RWPE1 (cell line): ENCODE measurements at regions not wholly inside any gene's neighbourhood (a gene's known extent, or its start where the extent isn't known, plus 50 kb on each side); places are given as distances from the start of the nearest gene placed in this dataset.

Experiments used
- CTCF ChIA-PET: fragments of 350-600 bp; sonication (Branson Sonifier 250); formaldehyde crosslinking; extraction: SDS; loops from one replicate; lab custom pipeline; 2021; lab: Yijun Ruan, JAX
- POLR2A ChIA-PET: fragments of 400-600 bp; formaldehyde crosslinking; extraction: SDS; loops from one replicate; lab custom pipeline; 2020; ENCODE audit warnings: antibody characterized with exemption; ENCODE audit not compliant: low non-redundant PET; lab: Yijun Ruan, JAX
- DNase-seq: peaks from one replicate; pipeline ENCODE4 v3.0.0; 2012; ENCODE audit warnings: low spot score
- H3K27ac ChIP-seq: fragments of 450-650 bp; 2 replicates; pipeline ENCODE4 v1.5.1; 2017
- CTCF ChIP-seq: fragments of 450-650 bp; conservative IDR thresholded peaks from 2 replicates; pipeline ENCODE4 v1.5.1; 2017; ENCODE audit warnings: low read depth, mild to moderate bottlenecking

DNA sequence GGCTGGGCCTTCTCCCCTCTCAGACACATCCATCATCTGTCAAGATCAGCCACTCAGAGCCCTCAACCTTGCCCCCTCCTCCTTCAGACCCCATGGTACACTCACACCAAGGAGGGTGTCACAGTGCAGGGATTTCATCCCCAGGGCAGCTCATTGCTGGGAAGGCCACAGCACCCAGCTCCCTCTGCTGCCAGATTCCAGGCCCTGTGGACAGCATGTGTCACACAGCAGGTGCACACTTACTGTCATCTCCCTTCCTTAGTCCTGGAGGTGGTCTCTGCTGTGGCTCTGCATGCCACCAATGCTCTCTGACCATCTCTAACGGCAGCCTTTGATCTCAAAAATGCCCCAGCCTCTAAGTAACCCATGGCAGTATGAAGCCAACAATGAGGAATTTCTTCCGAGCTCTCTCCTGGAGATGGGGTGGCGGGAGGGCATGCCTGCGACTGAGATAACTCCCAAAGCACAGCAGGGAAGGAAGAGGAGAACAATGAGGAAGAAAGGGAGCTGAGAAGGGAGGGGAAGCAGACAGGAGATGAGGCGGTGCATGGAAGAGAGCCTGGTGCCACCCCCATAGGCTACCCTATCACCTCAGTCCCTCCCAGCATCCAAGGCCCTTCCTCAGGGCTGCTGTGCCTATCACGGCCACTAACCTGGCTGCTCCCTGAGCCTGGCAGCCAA, 101.0 kb downstream of the SINHCAF start:
- ChIA-PET POLR2A (no interaction called here), CTCF (interaction anchor here (0.5 kb wide), 1 partner anchor 259 kb away, joined by 3 read pairs; no protein-coding TSS in a partner anchor)
- H3K27ac ChIP-seq, result no peak overlapping the region
- no peak for DNase-seq
- TF ChIP-seq CTCF, result no peak

DNA sequence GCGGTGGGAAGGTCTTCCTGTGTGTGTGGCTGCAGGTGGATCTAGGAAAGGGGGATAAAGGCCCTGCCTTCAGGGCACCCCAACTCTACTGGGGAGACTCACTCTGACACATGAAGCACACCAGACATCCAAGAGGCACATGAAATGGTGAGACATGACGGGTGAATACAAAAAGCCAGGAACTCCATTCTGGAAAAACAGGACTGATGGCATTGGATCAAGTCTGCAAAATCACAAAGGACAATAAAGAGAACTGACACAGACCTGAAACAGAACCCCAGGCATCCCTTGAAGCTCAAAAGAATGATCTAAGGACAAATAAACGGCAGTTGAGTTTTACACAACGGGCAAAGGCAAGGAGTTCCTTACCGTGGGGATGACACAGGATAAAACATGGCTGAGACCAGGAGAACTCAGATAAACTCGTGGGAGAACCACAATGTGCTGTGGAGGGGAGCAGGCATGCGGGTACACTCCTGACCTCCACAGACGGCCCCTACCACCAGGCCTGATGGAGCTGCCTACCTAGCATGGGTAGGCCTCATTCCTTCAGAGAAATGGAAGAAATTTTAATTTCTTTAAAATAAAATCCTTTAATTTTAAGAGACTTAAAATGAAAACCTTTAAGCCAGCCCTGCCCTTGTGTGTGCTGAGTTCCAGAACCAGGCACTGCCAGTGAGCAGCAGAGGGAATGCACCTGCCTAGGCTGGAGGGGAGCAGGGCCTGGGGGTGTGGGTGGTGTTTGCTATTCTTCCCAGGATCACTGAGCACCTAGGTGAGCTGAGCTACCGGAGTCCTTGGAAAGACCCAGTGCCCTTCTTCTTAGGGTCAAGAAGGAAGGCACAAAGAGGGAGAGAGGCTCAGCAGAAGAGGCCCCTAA, 100.1 kb downstream of the SINHCAF start:
- no peak for TF ChIP-seq CTCF
- no peak overlapping the region for H3K27ac ChIP-seq
- ChIA-PET CTCF (no interaction called here), POLR2A (no interaction called here)
- no peak for DNase-seq

DNA sequence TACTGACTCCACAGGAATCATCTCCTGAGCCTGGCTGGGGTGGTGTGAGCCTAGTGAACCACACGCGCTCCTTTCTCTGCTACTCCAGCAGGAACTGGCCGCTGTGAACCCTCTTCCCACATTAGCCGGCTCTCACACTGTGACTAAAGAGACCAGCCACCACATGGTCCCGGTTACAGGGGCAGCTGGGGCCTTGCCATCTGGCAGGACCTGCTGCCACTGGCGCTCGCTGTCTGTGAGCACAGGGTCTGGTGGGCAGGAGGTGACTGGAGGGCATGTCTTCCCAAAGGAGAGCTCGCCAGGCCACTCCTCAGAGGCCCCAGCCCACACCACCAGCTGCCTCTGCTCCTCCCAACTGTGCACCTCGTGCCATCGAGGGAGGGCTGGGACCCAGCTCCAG, 99.3 kb downstream of the SINHCAF start:
- no peak for TF ChIP-seq CTCF
- DNase-seq, result no peak
- POLR2A ChIA-PET, result no interaction called here
- CTCF ChIA-PET, result no interaction called here
- H3K27ac ChIP-seq, result no peak overlapping the region

- ChIA-PET POLR2A (no interaction called here), CTCF (interaction anchor here (0.9 kb wide), 1 partner anchor 44 kb away, joined by 3 read pairs; no protein-coding TSS in a partner anchor)
- TF ChIP-seq CTCF, result no peak
- no peak for DNase-seq
- no peak overlapping the region for H3K27ac ChIP-seq
Observed at GRCh38 chr12:31227401-31227981, 98.5 kb downstream of the SINHCAF start.

DNA sequence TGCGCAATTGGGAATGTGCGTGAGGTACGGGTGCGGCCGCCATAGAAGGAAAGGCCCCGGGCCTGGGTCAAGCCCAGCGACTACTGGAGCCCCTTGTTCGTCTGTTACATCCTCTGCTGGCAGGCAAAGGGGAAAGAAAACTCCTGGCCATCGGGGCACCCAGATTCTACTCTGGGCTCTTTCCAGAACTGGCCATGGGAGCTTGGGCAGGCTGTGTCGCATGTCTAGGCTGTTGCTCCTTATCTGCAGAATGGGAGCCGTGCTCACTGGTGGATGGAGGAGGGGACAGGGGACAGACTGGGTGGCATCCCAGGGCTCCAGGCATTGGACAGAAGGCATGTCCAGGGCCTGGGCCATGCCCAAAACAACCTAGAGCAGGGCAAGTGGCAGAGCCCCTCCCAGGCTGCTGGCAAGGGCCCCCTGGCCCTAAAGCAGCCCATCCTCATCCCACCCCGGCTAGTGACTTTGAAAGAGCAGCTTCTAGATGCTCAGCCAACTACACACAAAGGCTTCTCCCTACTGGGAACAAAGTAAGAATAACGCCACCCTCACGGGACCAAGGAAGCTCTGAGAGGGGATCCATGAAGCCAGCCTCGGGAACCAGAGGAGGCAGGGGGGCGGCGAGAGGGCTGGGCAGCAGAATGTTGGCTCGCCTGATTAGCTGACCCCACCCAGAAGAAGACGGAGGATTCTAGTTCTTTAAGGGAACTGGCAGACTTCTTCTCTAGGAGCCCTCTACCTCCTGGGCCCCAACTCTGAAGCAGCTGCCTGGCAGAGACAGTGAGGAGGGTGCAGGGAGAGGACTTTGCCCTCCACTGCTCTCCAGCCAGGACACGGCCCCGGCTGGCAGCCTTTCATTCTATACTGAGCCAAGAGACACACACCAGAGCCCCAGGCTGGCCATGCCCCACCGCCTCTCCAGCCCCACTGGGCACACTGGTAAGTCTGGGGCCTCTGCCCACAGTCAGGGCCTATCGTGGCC, 96.8 kb downstream of the SINHCAF start:
- CTCF ChIA-PET, result no interaction called here
- no peak for TF ChIP-seq CTCF

More for the DNA sequence above, 96.8 kb downstream of the SINHCAF start:
- H3K27ac ChIP-seq, result no peak overlapping the region
- DNase-seq, result no peak
- POLR2A ChIA-PET, result no interaction called here
